Pancreas (tissue), 10 donors: ENCODE measurements at regions not wholly inside any gene's neighbourhood (a gene's known extent, or its start where the extent isn't known, plus 50 kb on each side); places are given as distances from the start of the nearest gene placed in this dataset.

Experiments
- ATAC-seq, 4 donors: fragments of 200-7000 bp; cut with Tn5 transposase; one replicate each; pipeline versions ENCODE4 v1.8.0 to v1.9.1; 2020; ENCODE audit warnings: mild to moderate bottlenecking in 4 of 4, moderate library complexity in 4 of 4
- DNase-seq, 6 donors: peaks; one replicate each; pipeline ENCODE4 v3.0.0-alpha.2; 2020
- FAIRE-seq: peaks from 2 replicates; lab custom pipeline; 2012; peaks lifted over from hg19 to GRCh38; lab: Jason Lieb, UNC
- H3K27ac ChIP-seq, 4 donors: fragments of 200-600 bp; sonication (generic); 1 replicate in 3 of 4; 2 replicates in 1 of 4; pipeline versions ENCODE4 v1.5.0 to v1.8.0; 2020
- H3K27me3 ChIP-seq, 4 donors: fragments of 200-600 bp; one replicate each; pipeline ENCODE4 v1.8.0; 2021
- H3K36me3 ChIP-seq, 3 donors: fragments of 200-600 bp; sonication (generic) in 1 of 3; one replicate each; pipeline versions ENCODE4 v1.5.0 to v1.8.0; 2020 to 2021
- H3K4me1 ChIP-seq, 3 donors: fragments of 200-600 bp; one replicate each; pipeline ENCODE4 v1.8.0; 2021
- H3K4me3 ChIP-seq, 4 donors: fragments of 200-600 bp; sonication (generic) in 2 of 4; one replicate each; pipeline versions ENCODE4 v1.5.0 to v1.8.0; 2020 to 2021
- H3K9me3 ChIP-seq, 4 donors: fragments of 200-600 bp; one replicate each; pipeline ENCODE4 v1.8.0; 2021
- CTCF ChIP-seq, 4 donors: fragments of 200-600 bp; sonication (generic) in 3 of 4; IDR thresholded peaks; one replicate each; pipeline versions ENCODE4 v1.5.0 to v1.8.0; 2021; ENCODE audit warnings: antibody characterized with exemption in 4 of 4
- WGBS, 2 donors: extraction: QIAGEN DNeasy Blood & Tissue Kit; methylation state at CpG; one replicate each; pipeline ENCODE4 v1.1.7; 2013; 5-methylcytosine and 5-hydroxymethylcytosine counted together
- intact Hi-C, 3 donors: fragments of 100-400 bp; cut with DNase I; formaldehyde crosslinking; loops; one replicate each; pipeline versions ENCODE4 v1.11.1 to v1.14.2; 2022
- donor health status: healthy with polysubstance abuse.
- donor health status: DM: no; HTN: no; CAD: no; lungs with moderate emphysema.
- donor health status: DM: no; HTN: no; CAD: no.
- donor health status: control.
- donor health status: control.
- donor health status: Bipolar disorder and iron deficiency.
- donor health status: DM: yes; HTN: yes; CAD: no.
- donor health status: DM: no; HTN: no; CAD: no.
- donor health status: DM: no; HTN: no; CAD: no.
- donor health status: DM: yes; HTN: yes; CAD: no.

GRCh38 chr1:177448652-177449357 lies 278.0 kb downstream of the BRINP2 start:
- WGBS, 2 donors, result 49 to 63% methylated on average over 5 of the region's 5 CpGs
- no peak for TF ChIP-seq CTCF (IDR thresholded peaks at IDR 0.05)
- no peaks in the 10 kb centered on the region for H3K9me3 ChIP-seq
- no peaks in the 10 kb centered on the region for H3K27me3 ChIP-seq
- ATAC-seq, result no peak
- H3K4me3 ChIP-seq, result no peak overlapping the region
- no peaks in the 10 kb centered on the region for H3K36me3 ChIP-seq
- H3K27ac ChIP-seq, result no peak overlapping the region
- no peak for FAIRE-seq
- H3K4me1 ChIP-seq, result no peaks in the 10 kb centered on the region
- no peak for DNase-seq
- intact Hi-C loops, result no loop called here

DNA sequence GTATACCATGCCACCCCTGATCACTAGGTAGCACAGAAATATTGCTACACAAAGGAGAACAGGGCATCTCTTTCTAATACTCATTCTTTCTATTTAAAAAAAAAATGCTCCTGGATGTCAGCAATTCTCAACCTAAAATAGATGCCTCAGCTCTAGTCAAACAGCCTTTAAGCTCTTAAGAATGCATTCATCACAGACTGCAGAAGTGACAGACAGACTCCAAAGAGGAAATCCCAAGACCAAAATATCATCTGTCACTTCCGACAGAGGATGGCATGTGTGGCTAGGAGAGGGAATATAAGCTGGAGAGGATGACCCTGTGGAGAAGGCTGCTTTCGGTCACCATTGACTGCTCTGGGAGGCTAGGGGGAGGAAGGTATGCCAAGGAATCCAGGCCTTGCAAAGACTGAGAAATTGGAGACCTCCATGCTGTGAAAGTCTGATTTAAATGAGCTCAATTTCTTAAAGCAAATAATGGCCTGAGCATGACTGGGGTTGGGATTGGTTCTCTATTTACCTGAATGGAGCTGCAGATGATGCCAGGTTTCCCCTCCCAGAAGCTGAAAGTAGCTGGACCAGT lies 277.4 kb downstream of the BRINP2 start:
- no peak for TF ChIP-seq CTCF (IDR thresholded peaks at IDR 0.05)
- WGBS, 2 donors, result 81 to 82% methylated on average over 2 of the region's 2 CpGs
- DNase-seq (no peak), ATAC-seq (no peak), FAIRE-seq (no peak)
- intact Hi-C loops, result no loop called here
- no peak overlapping the region for H3K4me3 ChIP-seq
- H3K27me3 ChIP-seq, result no peaks in the 10 kb centered on the region
- H3K9me3 ChIP-seq, result no peaks in the 10 kb centered on the region
- H3K27ac ChIP-seq, result no peak overlapping the region
- no peaks in the 10 kb centered on the region for H3K4me1 ChIP-seq
- H3K36me3 ChIP-seq, result no peaks in the 10 kb centered on the region

GRCh38 chr1:177444997-177445746 lies 274.4 kb downstream of the BRINP2 start:
- 86 to 92% methylated on average over 3 of the region's 3 CpGs for WGBS, 2 donors
- no peaks in the 10 kb centered on the region for H3K36me3 ChIP-seq
- no peak for FAIRE-seq
- no peak for DNase-seq
- intact Hi-C loops, result no loop called here
- H3K9me3 ChIP-seq, result no peaks in the 10 kb centered on the region
- H3K27ac ChIP-seq, result no peak overlapping the region
- H3K27me3 ChIP-seq, result no peaks in the 10 kb centered on the region
- no peak overlapping the region for H3K4me3 ChIP-seq
- no peaks in the 10 kb centered on the region for H3K4me1 ChIP-seq
- no peak for ATAC-seq
- TF ChIP-seq CTCF (IDR thresholded peaks at IDR 0.05), result no peak

DNA sequence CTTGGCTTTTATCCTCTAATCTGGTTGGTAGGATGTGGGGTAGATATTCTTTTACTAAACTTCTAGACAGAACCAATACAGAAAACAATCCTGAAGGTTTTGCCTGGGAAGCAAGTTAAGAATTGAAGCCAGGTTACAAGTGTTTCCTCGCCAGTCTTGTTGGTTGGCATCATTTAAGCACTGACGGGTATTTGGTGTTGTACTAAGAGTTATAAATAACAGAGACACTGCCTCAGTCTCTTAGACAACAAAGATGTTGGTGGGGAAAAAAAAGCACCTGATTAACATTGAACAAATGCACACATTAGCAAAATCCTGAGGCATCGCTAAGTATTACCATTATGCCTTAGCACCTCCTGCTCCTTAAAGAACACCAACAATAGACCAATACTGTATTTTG lies 272.2 kb downstream of the BRINP2 start:
- no peak for DNase-seq
- H3K4me1 ChIP-seq, result no peaks in the 10 kb centered on the region
- H3K9me3 ChIP-seq, result no peaks in the 10 kb centered on the region
- H3K27me3 ChIP-seq, result no peaks in the 10 kb centered on the region
- no peak overlapping the region for H3K27ac ChIP-seq
- no peak for TF ChIP-seq CTCF (IDR thresholded peaks at IDR 0.05)
- no peak overlapping the region for H3K4me3 ChIP-seq
- no peak for ATAC-seq
- 70 to 82% methylated on average over 3 of the region's 3 CpGs for WGBS, 2 donors
- H3K36me3 ChIP-seq, result no peaks in the 10 kb centered on the region
- intact Hi-C loops, result no loop called here
- FAIRE-seq, result no peak
